Left renal pelvis (tissue), 4 donors: ENCODE measurements at regions not wholly inside any gene's neighbourhood (a gene's known extent, or its start where the extent isn't known, plus 50 kb on each side); places are given as distances from the start of the nearest gene placed in this dataset.
A peak's percentile ranks its signal among the peaks of the same experiment; 100 is the strongest.
"Not testable (repeated sequence)": the region's sequence is repeated elsewhere in the genome, so short reads cannot be mapped to it uniquely, and the experiment has no call there.

Source experiments
- DNase-seq, 4 donors: peaks; one replicate each; pipeline ENCODE4 v3.0.0-alpha.2; 2013; ENCODE audit warnings: low read depth in 4 of 4, low spot score in 3 of 4

DNA sequence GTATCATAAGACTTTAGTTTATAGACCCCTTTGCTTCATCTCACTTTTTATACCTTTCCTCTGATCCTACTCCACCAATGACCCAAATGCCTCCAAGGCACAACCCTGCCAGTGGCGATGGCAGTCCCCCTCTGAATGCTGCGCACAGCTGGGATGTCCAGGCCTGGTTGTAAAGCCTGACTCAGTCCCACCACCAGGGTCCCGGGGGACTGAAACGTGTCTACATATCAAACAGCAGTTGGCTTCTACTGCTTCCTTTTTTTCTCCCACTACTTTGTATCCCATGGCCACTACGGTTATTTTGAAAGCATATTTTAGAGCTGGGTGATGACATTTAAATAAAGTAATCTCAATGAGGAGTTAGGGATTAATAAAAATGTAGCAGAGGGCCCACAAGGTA lies 329.8 kb upstream of the PSMD7 start:
- no peak for DNase-seq

- DNase-seq, result no peak
Observed at GRCh38 chr16:73965591-73965990, 331.0 kb upstream of the PSMD7 start.

GRCh38 chr16:73956587-73957494 lies 339.8 kb upstream of the PSMD7 start:
- DNase-seq, result peak; percentile 25 to 48 (median 42)

DNA sequence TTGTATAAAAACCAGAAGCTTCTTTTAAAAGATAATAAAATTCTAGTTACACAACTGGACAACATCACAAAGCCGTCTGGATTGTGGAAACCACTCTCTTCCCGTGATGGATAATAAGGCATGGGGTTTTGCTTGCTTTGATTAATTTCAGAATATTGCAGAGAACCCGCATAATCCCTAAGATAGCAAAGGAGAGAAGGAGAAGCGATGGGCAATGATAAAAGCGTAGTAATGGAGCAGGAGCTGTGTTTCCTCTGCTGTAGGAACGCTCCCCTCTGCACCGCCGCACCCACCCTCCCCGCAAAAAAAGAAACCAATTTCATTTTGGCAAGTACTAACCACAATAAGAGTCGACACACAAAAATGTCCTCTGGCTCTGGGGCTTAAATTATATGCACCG lies 340.9 kb upstream of the PSMD7 start:
- no peak for DNase-seq

- no peak for DNase-seq
Observed at GRCh38 chr16:73955255-73955654, 341.4 kb upstream of the PSMD7 start.

DNA sequence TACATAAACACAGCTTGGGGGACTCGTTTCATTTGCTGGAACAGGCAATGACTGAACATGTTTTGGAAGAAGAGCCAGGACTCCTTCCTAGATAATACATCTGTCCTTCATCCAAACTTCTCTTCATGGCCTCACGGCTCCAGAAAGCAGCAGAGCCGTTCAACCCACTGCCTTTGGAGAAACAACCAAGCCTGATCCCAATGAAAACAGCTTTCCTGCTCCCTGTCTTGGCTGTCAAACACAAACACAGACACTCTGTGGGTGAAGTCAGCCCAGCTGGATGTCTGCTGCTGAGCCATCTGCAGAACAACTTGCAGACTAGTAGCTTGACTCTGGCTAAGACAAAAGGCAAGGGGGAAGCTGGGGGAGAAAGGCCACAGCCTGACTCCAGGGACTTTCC lies 345.1 kb upstream of the PSMD7 start:
- DNase-seq, result no peak

DNA sequence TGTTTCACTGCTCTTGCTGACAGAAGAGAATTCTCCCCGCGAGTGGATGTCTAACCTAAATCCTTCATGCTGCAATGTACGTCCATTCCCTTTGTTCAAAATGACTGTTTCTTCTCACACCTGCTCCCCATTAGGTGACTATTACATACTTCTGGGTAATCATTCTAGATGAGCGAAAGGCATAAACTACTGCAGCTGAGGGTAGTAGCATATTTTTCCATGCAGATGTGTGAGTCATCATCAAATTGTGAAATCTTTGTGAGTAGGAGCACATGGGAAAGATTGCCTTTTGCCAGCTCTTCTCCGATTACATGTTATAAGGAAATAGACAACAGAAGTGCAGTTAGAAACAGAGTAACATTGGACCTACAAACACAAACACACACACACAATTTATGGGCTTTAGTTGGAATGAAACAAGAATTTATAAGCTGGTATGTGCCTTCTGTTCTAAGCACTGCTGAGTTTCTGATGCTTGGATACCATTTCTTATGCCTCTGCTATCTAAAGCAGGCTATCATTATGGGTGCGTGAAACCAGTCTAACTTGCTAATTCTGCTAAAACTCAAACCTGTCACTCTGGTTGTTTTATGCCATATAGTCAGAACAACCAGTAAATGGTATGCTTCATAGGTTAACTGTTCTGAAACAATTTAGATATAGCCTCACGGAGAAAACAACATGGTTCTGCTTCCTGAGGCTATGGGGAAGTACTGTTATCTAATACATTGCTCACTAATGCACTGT lies 346.9 kb upstream of the PSMD7 start:
- no peak for DNase-seq

DNA sequence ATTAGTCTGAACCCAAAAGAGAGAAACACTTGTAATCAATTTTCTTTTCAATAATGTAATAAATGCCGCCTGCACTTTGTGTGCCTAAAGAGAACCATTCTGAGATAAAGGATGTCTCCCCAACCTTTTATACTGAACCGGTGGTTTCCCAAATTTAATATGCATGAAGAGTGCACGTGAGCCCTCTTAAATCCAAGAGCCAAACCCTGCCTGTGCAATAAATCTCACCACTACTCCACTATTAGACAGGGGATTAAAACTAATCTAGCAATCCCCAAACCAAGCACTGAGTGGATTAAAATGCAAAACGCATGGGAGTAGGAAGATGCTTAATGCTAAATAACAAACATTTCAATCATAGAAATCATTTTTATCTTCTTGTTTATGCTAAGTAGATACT lies 351.0 kb upstream of the PSMD7 start:
- DNase-seq, result no peak

DNA sequence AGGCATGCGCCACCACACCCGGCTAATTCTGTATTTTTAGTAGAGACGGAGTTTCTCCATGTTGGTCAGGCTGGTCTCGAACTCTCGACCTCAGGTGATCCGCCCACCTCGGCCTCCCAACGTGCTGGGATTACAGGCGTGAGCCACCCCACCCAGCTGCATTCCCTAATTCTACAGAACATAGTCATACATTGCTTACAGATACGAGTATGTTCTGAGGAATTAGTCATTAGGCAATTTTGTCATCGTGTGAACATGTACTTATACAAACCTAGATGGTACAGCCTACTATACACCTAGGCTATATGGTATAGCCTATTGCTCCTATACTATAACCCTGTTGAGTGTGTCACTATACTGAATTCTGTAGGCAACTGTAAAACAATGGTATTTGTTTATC lies 353.4 kb upstream of the PSMD7 start:
- DNase-seq, result not testable (repeated sequence)

DNA sequence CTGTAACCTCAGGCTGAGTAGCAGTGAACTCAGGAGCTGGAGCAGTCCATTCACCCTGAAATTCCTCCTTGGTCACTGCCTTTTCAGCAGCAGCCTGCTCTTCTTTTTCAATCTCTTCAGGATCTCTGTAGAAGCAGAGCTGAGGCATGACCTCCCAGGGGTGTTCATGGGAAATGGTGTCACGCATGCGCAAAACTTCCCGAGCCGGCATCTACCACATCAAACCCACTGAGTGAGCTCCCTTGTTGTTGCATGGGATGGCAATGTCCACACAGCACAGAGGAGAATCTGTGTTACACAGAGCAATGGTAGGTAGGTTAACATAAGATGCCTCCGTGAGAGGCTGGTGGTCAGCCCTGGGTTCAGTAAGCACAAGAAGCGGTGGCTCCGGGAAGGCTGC lies 355.8 kb upstream of the PSMD7 start:
- not testable (repeated sequence) for DNase-seq

GRCh38 chr16:73923951-73924350 lies 372.7 kb upstream of the PSMD7 start:
- no peak for DNase-seq

DNA sequence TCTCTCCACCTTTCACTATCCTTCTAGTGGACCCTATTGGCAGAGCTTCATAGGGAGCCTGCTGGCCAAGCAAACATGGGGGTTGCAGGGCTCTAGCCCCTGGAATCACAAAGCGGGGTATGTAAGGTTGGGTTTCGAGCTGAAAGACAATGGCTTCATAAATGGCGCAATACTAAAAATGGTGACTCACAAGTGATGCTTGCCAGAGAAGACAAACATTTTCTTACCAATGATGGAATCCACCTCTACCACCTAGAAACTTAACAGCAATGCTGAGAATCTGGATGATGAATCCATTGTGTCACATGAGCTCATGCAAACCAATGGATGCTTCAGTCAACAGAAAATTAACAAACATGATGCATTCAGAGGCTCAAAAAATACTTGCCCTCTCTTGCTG lies 375.3 kb upstream of the PSMD7 start:
- no peak for DNase-seq

GRCh38 chr16:73916829-73917594 lies 379.6 kb upstream of the PSMD7 start:
- DNase-seq, result no peak

- DNase-seq, result no peak
Observed at GRCh38 chr16:73915935-73916334, 380.7 kb upstream of the PSMD7 start.

GRCh38 chr16:73915140-73915539 lies 381.5 kb upstream of the PSMD7 start:
- DNase-seq, result no peak

- no peak for DNase-seq
Observed at GRCh38 chr16:73912850-73913249, 383.8 kb upstream of the PSMD7 start.

DNA sequence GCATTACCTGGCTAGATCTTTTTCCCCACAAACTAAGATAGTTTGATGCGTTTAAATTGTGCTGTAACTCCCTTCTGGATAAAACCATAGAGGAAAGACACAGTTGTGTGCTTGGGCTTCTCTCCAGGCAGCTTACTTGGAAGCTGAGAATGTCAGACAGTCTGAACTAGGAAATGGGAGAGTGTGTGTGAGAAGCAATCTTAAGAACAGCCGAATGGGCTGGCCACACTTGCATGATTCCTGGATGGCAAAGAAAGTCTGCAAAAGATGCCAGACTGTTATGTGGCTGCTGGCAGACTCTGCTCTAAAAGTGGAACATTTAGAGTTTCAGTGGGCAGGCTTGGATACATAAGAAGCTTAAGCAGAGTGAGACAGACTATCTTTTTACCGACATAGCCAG lies 384.3 kb upstream of the PSMD7 start:
- DNase-seq, result no peak

DNA sequence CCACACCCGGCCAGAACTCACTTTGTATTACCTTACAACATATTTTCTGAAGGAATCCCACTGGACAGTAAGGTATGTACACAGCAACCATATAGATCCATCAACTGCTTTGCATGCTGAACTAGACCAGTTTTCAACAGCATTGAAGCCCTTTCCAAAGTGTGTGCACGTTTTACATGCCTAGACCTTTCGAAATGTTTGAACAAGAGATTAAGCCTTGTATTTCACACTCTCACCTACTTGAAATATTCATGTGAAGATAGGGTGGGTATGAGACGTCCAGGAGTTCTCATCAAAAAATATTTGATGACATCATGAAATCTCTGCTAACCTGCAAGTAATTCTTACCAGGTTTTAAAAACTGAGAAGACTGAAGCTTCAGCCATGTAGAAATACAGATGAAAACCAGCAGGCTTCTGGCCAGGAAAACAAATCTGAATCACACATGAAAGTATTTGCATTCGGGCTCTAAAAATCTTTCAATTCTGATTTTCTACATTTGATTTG lies 387.0 kb upstream of the PSMD7 start:
- no peak for DNase-seq

DNA sequence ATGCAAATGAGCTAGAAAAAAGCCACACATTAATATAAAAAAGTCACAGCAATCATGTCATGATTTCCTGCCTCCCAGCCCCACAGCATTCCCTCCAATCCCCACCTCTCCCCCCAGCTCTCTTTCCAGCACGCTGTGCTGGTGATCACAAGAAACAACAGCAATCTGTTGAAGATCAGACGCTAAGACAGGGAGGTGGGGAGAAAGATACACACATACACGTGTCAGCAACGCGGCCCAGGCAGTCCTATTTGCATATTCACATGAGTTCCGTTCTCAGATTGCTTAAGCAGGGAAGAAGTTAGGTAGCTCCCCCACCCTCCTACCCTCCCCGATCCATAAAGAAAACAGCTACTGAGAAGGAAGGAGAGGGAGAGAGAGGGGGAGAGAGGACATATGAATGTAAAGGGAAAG lies 405.5 kb upstream of the PSMD7 start:
- no peak for DNase-seq

DNA sequence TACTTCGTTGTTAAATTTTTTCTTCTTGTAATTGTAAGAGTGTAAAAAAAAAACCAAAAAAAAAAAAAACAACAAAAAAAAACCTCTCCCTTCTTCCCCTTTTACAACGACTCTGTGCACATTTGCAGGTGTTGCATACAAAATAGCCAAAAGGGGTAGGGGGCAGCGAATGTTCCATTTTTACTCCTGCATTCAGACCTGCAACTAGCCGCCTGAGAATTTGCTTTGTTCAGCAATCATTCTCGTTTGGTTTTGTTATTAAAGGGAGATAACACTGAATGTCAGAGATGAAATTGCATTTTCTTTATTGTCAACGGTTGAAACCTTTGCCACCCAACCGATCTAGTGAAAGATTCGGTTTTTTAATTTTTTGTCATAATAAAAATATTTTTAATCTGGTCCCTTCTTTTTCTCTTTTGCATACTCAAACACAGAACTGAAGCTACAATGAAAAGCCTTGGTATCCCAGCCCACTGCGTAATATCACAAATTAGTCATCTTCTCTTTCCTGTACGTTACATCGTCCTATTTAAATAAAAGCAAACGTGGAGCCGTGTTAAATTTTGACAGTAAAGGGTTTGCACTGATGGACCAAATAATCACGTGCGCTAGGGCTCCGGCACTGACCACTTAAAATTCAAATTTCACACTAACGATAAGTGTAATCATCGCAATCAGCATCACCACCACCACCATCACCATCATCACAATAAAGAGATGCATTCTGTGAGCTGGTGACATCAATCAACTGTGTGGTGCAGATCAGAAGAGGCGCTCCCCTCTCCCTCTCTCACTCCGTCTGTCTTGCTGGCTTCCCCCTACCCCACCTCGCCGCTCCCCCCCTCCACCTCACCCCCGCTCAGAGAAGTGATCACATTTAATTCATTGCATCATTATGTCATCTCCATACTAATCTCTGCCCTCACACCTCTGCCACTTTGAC lies 406.2 kb upstream of the PSMD7 start:
- no peak for DNase-seq
